H1 (cell line): ENCODE measurements at regions not wholly inside any gene's neighbourhood (a gene's known extent, or its start where the extent isn't known, plus 50 kb on each side); places are given as distances from the start of the nearest gene placed in this dataset.

Experiments used
- BCL11A ChIP-seq, 2 experiments: IDR thresholded peaks; one replicate each; pipeline ENCODE4 v1.6.1; 2011; ENCODE audit warnings: low read depth in 2 of 2, low read length in 2 of 2, mild to moderate bottlenecking in 2 of 2
- CREB1 ChIP-seq: IDR thresholded peaks from 2 replicates; pipeline ENCODE4 v1.6.1; 2012; ENCODE audit warnings: inconsistent platforms
- CTCF ChIP-seq, 3 experiments: IDR thresholded peaks; 1 replicate in 2 of 3; 2 replicates in 1 of 3; pipeline versions ENCODE4 v1.5.1 to v1.6.1; 2011; ENCODE audit warnings: low read length in 3 of 3, mild to moderate bottlenecking in 3 of 3, inconsistent platforms in 2 of 3, low read depth in 1 of 3, moderate library complexity in 1 of 3; ENCODE audit not compliant: insufficient read depth in 1 of 3; ENCODE audit errors: control extremely low read depth in 1 of 3
- EP300 ChIP-seq, 2 experiments: IDR thresholded peaks; 1 replicate in 1 of 2; 2 replicates in 1 of 2; pipeline ENCODE4 v1.6.1; 2011 to 2012; ENCODE audit warnings: low read depth in 2 of 2, low read length in 2 of 2, mild to moderate bottlenecking in 2 of 2, borderline replicate concordance in 1 of 2, inconsistent platforms in 1 of 2, moderate library complexity in 1 of 2
- GABPA ChIP-seq: IDR thresholded peaks from 2 replicates; pipeline ENCODE4 v1.6.1; 2011; ENCODE audit warnings: mild to moderate bottlenecking, low read length, moderate library complexity, borderline replicate concordance; ENCODE audit not compliant: insufficient read depth
- JUND ChIP-seq: IDR thresholded peaks from 2 replicates; pipeline ENCODE4 v1.6.1; 2011; ENCODE audit warnings: mild to moderate bottlenecking, improper control_type of control experiment, low read length
- KDM5A ChIP-seq: fragments of 200-600 bp; IDR thresholded peaks from 2 replicates; pipeline ENCODE4 v1.7.1; 2012; ENCODE audit warnings: mild to moderate bottlenecking, low read length, inconsistent platforms, mixed read lengths
- POLR2A ChIP-seq, 2 experiments: IDR thresholded peaks; 1 replicate in 1 of 2; 2 replicates in 1 of 2; pipeline ENCODE4 v1.6.1; 2011; ENCODE audit warnings: low read depth in 2 of 2, low read length in 2 of 2, mild to moderate bottlenecking in 2 of 2; ENCODE audit errors: control extremely low read depth in 1 of 2
- POLR2AphosphoS5 ChIP-seq: IDR thresholded peaks from 2 replicates; pipeline ENCODE4 v1.6.1; 2011; ENCODE audit warnings: low read depth, low read length
- RAD21 ChIP-seq, 2 experiments: IDR thresholded peaks in 1 of 2; conservative IDR thresholded peaks in 1 of 2; 2 replicates each; pipeline ENCODE4 v1.6.1; 2011; ENCODE audit warnings: low read depth in 2 of 2, low read length in 2 of 2, improper control_type of control experiment in 1 of 2, inconsistent platforms in 1 of 2, mild to moderate bottlenecking in 1 of 2, moderate library complexity in 1 of 2
- SIN3A ChIP-seq, 2 experiments: IDR thresholded peaks in 1 of 2; conservative IDR thresholded peaks in 1 of 2; 2 replicates each; pipeline ENCODE4 v1.6.1; 2011 to 2012; ENCODE audit warnings: low read length in 2 of 2, improper control_type of control experiment in 1 of 2, low read depth in 1 of 2, mild to moderate bottlenecking in 1 of 2
- SP1 ChIP-seq: IDR thresholded peaks from 2 replicates; pipeline ENCODE4 v1.6.1; 2011; ENCODE audit warnings: low read depth, low read length
- TAF1 ChIP-seq: IDR thresholded peaks from 2 replicates; pipeline ENCODE4 v1.6.1; 2011; ENCODE audit warnings: mild to moderate bottlenecking, low read depth, low read length

GRCh38 chr3:102026656-102027055 lies 177.3 kb downstream of the NFKBIZ start:
- no peak for TF ChIP-seq POLR2AphosphoS5
- no peak for TF ChIP-seq RAD21 (IDR thresholded peaks at IDR 0.05 in 1 of 2, conservative IDR thresholded peaks at IDR 0.05 in 1 of 2; ENCODE audit: low read depth in 2 of 2, low read length in 2 of 2)
- TF ChIP-seq CTCF (IDR thresholded peaks at IDR 0.05; ENCODE audit: control extremely low read depth in 1 of 3, insufficient read depth in 1 of 3, low read depth in 1 of 3, low read length in 3 of 3): no peak
- TF ChIP-seq EP300 (IDR thresholded peaks at IDR 0.05; ENCODE audit: borderline replicate concordance in 1 of 2, low read depth in 2 of 2, low read length in 2 of 2): no peak
- TF ChIP-seq SIN3A (conservative IDR thresholded peaks at IDR 0.05 in 1 of 2, IDR thresholded peaks at IDR 0.05 in 1 of 2; ENCODE audit: low read depth in 1 of 2, low read length in 2 of 2): no peak
- no peak for TF ChIP-seq SP1
- no peak for TF ChIP-seq TAF1
- no peak for TF ChIP-seq BCL11A (IDR thresholded peaks at IDR 0.05; ENCODE audit: low read depth in 2 of 2, low read length in 2 of 2)
- TF ChIP-seq POLR2A (IDR thresholded peaks at IDR 0.05; ENCODE audit: control extremely low read depth in 1 of 2, low read depth in 2 of 2, low read length in 2 of 2): no peak
- TF ChIP-seq JUND: no peak
- no peak for TF ChIP-seq GABPA
- TF ChIP-seq KDM5A: no peak
- TF ChIP-seq CREB1: no peak
